Left lung (tissue), 4 donors: ENCODE measurements at regions not wholly inside any gene's neighbourhood (a gene's known extent, or its start where the extent isn't known, plus 50 kb on each side); places are given as distances from the start of the nearest gene placed in this dataset.

Experiments
- ATAC-seq: fragments of 200-7000 bp; cut with Tn5 transposase; one replicate; pipeline ENCODE4 v1.9.1; 2020; ENCODE audit warnings: moderate library complexity
- DNase-seq, 4 donors: peaks; one replicate each; pipeline ENCODE4 v3.0.0-alpha.2; 2013 to 2020
- H3K27ac ChIP-seq, 2 donors: fragments of 200-600 bp; sonication (generic) in 1 of 2; one replicate each; pipeline versions ENCODE4 v1.5.0 to v1.8.0; 2020 to 2021
- H3K27me3 ChIP-seq, 2 donors: fragments of 200-600 bp; sonication (generic) in 1 of 2; one replicate each; pipeline versions ENCODE4 v1.5.0 to v1.8.0; 2020 to 2021
- H3K36me3 ChIP-seq, 2 donors: fragments of 200-600 bp; sonication (generic) in 1 of 2; one replicate each; pipeline versions ENCODE4 v1.5.0 to v1.8.0; 2020 to 2021
- H3K4me1 ChIP-seq, 2 donors: fragments of 200-600 bp; one replicate each; pipeline ENCODE4 v1.8.0; 2021
- H3K4me3 ChIP-seq, 2 donors: fragments of 200-600 bp; sonication (generic) in 1 of 2; one replicate each; pipeline versions ENCODE4 v1.5.0 to v1.8.0; 2020 to 2021; ENCODE audit warnings: mild to moderate bottlenecking in 1 of 2
- H3K9me3 ChIP-seq, 2 donors: fragments of 200-600 bp; sonication (generic) in 1 of 2; one replicate each; pipeline versions ENCODE4 v1.5.0 to v1.8.0; 2020 to 2021
- intact Hi-C, 2 donors: fragments of 100-400 bp; cut with DNase I; formaldehyde crosslinking; loops; one replicate each; pipeline versions ENCODE4 v1.11.2 to v1.14.2; 2022
- TF ChIP-seq, protein P1 (sequence below), 2 donors: fragments of 200-600 bp; sonication (generic) in 1 of 2; IDR thresholded peaks; one replicate each; pipeline versions ENCODE4 v1.5.0 to v1.8.0; 2021; ENCODE audit warnings: antibody characterized with exemption in 2 of 2
- donor health status: DM: no; HTN: yes; CAD: no.
- donor health status: DM: no; HTN: no; CAD: no.

DNA sequence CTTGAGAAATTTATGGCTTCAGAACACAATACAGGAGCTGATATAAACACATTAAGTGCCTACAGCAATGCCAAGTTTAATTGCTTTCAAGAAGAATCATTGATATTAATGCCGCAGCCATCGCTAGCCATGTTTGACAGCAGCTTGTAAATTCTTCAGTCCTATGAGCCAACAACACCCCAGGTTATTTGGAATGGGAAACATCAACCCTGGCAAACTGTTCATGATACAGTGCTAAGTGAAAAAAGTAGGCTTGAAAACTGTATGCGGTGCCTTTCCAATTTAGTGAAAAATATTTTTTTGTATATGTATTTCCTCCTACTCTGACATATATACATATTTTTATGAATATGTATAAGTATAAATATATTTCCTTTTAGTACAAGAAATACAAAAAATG lies 142.6 kb downstream of the CSNK2A3 start:
- H3K27me3 ChIP-seq: no peaks in the 10 kb centered on the region
- intact Hi-C loops: no loop called here
- H3K4me3 ChIP-seq: no peak overlapping the region
- no peak overlapping the region for H3K27ac ChIP-seq
- H3K36me3 ChIP-seq: no peaks in the 10 kb centered on the region
- DNase-seq: no peak
- ATAC-seq: no peak
- TF ChIP-seq, protein P1, sequence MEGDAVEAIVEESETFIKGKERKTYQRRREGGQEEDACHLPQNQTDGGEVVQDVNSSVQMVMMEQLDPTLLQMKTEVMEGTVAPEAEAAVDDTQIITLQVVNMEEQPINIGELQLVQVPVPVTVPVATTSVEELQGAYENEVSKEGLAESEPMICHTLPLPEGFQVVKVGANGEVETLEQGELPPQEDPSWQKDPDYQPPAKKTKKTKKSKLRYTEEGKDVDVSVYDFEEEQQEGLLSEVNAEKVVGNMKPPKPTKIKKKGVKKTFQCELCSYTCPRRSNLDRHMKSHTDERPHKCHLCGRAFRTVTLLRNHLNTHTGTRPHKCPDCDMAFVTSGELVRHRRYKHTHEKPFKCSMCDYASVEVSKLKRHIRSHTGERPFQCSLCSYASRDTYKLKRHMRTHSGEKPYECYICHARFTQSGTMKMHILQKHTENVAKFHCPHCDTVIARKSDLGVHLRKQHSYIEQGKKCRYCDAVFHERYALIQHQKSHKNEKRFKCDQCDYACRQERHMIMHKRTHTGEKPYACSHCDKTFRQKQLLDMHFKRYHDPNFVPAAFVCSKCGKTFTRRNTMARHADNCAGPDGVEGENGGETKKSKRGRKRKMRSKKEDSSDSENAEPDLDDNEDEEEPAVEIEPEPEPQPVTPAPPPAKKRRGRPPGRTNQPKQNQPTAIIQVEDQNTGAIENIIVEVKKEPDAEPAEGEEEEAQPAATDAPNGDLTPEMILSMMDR (IDR thresholded peaks at IDR 0.05): no peak
- no peaks in the 10 kb centered on the region for H3K9me3 ChIP-seq
- no peaks in the 10 kb centered on the region for H3K4me1 ChIP-seq

DNA sequence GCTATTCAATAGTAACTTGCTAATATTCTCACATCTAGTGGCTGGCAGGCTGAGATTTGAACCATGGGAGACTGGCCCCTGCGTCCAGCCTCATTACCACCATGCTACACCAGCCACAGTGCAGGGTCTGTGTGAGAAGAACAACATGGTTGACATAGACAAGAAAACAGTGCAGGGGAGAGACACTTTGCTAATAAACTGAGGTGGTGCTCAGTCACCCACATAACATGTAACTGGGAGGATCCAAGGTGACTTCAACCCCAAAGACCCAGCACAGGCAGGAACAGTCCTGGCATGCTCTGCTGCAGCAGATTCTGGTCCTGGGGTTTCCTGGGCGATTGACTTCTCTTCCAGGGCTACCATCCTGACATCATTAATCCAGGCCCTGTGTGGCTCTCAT lies 143.1 kb downstream of the CSNK2A3 start:
- Histone ChIP-seq H3K4me1 (no peaks in the 10 kb centered on the region), H3K36me3 (no peaks in the 10 kb centered on the region), H3K27me3 (no peaks in the 10 kb centered on the region), H3K4me3 (no peak overlapping the region), H3K9me3 (no peaks in the 10 kb centered on the region), H3K27ac (no peak overlapping the region)
- no peak for DNase-seq
- TF ChIP-seq, protein P1 (IDR thresholded peaks at IDR 0.05): no peak
- intact Hi-C loops: no loop called here
- no peak for ATAC-seq

DNA sequence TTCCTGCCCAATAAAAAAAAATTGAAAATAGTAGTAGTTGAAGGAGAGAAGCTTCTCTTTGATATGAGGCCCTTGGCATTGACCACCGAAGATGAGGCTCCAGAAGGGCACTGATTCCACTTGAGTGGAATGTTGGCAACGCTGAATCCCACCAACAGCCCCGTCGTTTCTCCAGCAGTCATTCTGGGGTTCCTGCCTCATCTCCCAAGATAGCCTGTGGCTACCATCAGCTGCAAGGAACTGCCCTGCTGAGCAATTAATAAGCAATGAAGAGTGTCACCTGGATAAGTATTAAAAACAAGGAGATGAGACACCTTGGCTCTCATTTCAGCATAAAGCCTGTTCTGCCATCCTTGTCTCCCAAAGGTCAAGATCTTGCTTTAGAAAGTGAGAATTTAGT lies 144.1 kb downstream of the CSNK2A3 start:
- Histone ChIP-seq H3K4me1 (no peaks in the 10 kb centered on the region), H3K9me3 (no peaks in the 10 kb centered on the region), H3K27ac (no peak overlapping the region), H3K27me3 (no peaks in the 10 kb centered on the region), H3K4me3 (no peak overlapping the region), H3K36me3 (no peaks in the 10 kb centered on the region)
- no peak for ATAC-seq
- DNase-seq: no peak
- intact Hi-C loops: no loop called here
- TF ChIP-seq, protein P1 (IDR thresholded peaks at IDR 0.05): no peak

DNA sequence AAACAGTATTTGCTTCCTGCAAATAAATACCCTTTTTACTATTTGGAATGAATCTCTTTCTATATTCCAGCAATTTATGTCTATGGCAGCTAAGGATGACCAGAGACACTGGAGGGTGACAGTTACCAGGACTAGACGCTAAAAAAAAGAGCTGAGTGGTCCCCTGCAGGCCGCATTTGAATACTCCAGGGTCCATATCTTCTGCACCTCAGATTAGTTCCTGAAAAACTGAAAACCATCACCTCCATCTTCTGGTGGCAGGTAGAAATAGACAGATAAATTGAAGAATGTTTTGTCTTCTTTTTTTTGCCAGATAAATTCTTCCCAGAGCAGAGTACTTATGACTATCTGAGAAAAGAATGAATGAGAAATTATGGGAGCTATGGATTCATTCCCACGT lies 145.6 kb downstream of the CSNK2A3 start:
- Histone ChIP-seq H3K9me3 (peaks cover 0 to 11% of the 10 kb centered on the region in 2 donors), H3K27me3 (no peaks in the 10 kb centered on the region), H3K27ac (no peak overlapping the region), H3K4me1 (no peaks in the 10 kb centered on the region), H3K36me3 (no peaks in the 10 kb centered on the region), H3K4me3 (no peak overlapping the region)
- intact Hi-C loops: no loop called here
- ATAC-seq (no peak), DNase-seq (no peak)
- TF ChIP-seq, protein P1 (IDR thresholded peaks at IDR 0.05): no peak

DNA sequence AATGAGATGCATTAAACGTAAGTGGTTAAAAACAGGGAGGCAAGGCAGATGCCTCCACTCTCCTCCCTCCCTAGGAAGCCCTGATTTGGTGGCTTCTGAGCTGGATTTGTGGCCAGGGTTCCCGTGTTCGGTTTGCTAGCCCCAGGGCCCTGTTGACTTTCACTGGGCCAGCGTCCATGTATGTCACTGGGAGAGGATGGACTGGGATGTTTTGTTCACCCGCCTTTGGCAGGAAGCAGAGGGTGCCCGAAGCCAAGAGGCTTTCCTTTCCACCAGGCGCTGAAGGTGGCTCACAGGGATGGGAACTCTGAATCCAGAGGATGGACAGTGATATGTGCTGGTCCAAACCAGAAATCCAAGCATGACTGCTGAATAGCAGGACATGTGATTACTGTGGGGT lies 146.6 kb downstream of the CSNK2A3 start:
- Histone ChIP-seq H3K9me3 (peaks cover 0 to 14% of the 10 kb centered on the region in 2 donors), H3K4me3 (no peak overlapping the region), H3K4me1 (no peaks in the 10 kb centered on the region), H3K36me3 (no peaks in the 10 kb centered on the region), H3K27me3 (no peaks in the 10 kb centered on the region), H3K27ac (no peak overlapping the region)
- no peak for ATAC-seq
- TF ChIP-seq, protein P1 (IDR thresholded peaks at IDR 0.05): no peak
- intact Hi-C loops: no loop called here
- no peak for DNase-seq
